RCC 7860 (cell line): ENCODE measurements at regions not wholly inside any gene's neighbourhood (a gene's known extent, or its start where the extent isn't known, plus 50 kb on each side); places are given as distances from the start of the nearest gene placed in this dataset.

ENCODE experiments used
- DNase-seq: peaks from one replicate; pipeline ENCODE4 v3.0.0-alpha.2; 2015; ENCODE audit warnings: low spot score
- FAIRE-seq: peaks from 2 replicates; lab custom pipeline; 2012; peaks lifted over from hg19 to GRCh38; lab: Jason Lieb, UNC

DNA sequence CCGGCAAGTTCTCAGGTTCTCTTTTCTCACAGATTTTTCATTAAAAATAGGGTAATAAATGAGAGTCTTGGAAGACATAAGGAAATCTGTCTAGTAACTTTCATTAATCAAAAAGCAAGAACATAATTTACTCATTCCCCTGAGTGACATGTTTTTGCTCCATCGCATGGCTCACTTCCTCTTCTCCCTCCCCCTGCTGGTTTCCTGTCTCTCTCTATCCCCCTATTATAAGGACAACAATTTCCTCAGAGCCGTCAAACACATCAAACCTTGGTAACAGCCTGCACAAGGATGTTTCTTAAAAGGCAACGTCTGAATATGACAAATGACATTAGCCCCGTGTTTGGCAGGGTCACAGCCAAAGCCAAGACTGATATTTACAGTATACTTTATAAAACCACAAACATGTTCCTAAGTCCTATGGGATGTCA lies 1149.6 kb downstream of the IGSF11 start:
- no peak for FAIRE-seq
- no peak for DNase-seq

DNA sequence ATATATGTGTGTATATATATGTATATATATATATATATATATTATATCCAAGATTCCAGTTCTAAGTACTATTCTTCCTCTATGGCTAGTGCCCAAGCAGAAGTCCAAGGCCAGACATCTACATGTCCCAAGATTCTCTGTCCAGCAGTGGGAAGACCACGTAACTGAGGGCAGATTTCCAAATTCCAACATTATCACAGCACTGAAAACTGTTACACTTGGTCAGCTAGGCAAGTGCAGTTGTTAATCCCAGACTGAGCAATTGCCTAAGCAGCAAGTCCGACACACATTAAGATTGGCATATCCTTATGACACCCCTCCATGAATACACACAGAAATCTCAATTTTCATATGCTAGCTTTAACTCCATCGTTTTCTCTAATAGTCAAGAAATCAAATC lies 1148.5 kb downstream of the IGSF11 start:
- DNase-seq: no peak
- no peak for FAIRE-seq

DNA sequence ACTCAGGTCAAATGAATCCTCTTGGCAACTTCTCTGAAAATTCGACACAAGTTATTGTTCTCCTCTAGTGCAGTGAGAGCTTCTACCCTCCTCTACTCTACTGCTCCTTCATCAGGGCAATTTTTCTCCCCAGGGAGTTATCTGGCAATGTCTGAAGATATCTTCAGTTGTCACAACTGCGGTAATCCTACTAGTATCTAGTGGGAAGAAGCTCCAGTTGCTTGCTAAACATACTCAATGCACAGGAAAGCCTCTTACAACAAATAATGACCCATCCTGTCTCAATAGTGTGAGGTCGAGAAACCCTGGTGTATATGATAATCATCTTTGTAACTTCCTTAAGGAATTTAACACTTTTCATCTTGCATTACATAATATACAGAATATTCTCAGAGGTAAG lies 1147.6 kb downstream of the IGSF11 start:
- DNase-seq: no peak
- no peak for FAIRE-seq

DNA sequence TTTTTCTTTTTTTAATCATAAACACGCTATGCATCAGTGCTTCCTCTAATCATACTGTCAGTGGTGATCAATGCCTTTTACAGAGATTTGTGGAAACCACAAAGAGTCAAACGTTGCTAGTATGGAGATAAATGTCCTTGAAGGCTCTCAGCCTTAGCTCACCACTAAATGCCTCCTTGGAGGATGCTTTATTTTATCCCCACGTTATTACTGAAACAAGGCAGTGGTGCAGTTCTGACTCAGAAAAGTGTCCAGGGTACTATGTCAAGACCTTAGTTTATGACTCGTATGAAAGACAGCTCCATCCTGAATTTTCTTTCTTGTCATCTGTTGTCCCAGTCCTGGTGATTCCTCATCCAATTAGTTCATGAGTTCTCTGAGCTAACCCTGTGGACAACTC lies 1146.7 kb downstream of the IGSF11 start:
- peak; percentile 39 for DNase-seq
- FAIRE-seq: no peak

DNA sequence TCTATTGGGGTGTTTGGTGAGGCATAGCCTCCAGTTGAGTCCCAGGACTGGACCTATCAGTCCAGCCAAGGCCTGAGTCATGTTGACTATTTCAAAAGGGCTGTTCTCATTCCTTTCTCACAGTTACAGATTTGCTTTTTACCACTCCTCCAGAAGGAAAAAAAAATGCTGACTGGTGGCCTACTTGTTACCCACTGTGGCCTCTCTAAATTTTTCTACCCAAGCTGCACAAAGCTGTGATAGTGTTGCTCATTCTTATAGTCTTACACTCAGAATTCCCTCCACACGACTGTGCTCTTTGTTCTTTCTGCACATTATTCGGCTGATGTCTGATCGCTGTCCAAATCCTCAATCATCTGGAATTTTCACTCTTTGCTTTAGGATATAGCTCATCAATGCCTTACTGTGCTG lies 1142.2 kb downstream of the IGSF11 start:
- peak; percentile 64 for DNase-seq
- peak; percentile 59 for FAIRE-seq

DNA sequence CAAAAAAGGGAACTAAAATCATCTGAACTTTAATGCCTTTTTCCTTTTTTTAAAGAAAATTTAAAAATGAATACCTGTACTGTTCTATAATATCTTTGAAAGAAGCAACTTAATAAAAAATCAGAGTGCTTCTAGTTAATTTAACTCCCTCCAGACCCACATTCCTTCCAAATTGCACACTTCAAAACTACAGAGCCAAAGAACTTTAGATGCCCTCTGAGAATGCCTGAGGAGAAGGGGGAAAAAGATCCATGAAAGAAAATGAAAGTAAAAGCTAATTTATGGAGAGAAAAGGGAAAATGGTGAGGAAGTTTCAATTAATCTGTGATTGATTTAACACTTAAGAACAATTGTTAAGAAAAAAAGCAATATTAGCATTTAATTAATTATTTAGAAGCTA lies 1141.6 kb downstream of the IGSF11 start:
- no peak for FAIRE-seq

DNA sequence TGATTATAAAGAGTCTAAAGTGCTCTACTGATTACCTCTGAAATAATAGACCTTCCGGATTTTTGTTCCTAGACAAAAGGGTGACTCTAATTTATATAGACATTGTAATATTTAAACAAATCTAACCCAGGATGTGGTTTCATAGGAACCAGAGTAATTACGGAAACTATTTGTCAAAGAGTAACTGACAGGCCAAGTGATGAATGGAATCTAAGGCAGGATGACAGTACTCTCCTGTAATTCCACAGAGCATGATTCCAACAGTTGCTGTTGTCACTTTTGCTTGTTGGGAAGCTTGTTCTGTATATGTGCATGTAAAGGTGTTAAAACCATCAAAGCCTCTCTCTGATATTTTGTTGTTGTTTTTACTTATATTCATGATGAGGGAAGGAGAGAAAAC lies 1141.0 kb downstream of the IGSF11 start:
- FAIRE-seq (peak; percentile 76), DNase-seq (peak; percentile 61)

More for the DNA sequence above, 1141.6 kb downstream of the IGSF11 start:
- no peak for DNase-seq

DNA sequence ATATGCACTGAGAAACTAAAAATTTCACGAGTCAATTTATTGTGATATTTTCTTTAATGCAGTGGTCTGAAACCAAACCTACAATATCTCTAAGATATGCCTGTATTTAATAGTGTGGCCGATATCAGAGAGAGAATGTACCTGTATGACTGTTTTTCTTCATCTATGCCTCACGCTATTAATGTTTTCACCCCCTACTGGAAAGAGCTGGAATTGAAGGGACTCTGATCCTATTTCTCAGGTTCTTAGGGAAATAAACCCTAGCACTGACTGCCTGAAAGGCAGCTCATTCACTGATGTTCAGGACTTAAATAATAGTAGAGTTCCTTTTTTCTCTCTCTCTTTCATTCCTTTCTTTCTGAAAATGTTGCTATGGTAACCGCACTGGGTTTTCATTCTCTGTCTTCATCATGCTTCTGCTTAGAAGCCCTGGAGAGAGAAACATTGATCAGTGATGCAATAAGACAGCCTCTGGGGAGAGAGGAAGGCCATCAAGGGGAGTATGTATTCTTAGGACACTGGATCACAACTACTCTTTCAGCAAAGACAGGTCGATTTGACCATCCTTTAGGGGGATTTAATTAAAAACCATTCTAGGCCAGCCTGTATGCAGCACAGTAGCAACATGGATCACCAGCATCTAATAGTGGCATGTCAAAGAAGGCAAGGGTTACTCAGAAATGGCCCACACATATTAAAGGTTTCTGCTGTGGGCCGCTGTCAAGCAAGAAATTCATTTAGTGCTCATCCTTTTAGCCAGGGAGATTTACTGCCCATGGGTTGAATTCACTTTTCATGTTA lies 1135.7 kb downstream of the IGSF11 start:
- no peak for FAIRE-seq
- peak; percentile 18 for DNase-seq

DNA sequence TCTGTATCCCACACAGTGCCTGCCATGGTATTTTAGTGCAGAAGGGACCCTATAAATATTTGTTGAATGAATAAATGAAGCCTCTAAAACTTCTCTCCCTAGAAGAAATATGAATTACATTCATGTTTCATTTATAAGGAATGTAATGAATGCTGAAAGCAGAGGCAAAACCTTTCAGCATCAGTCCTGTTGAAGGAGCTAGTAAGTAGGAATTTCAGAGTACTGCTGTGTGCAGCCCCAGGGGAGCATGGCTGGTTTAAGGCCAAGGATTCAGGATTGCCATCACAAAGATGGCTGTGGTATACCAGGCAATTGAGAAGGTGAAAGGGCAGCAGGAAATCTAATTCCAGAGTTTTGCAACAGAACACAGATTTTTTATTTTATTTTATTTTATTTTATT lies 1131.4 kb downstream of the IGSF11 start:
- DNase-seq: no peak
- FAIRE-seq: no peak

DNA sequence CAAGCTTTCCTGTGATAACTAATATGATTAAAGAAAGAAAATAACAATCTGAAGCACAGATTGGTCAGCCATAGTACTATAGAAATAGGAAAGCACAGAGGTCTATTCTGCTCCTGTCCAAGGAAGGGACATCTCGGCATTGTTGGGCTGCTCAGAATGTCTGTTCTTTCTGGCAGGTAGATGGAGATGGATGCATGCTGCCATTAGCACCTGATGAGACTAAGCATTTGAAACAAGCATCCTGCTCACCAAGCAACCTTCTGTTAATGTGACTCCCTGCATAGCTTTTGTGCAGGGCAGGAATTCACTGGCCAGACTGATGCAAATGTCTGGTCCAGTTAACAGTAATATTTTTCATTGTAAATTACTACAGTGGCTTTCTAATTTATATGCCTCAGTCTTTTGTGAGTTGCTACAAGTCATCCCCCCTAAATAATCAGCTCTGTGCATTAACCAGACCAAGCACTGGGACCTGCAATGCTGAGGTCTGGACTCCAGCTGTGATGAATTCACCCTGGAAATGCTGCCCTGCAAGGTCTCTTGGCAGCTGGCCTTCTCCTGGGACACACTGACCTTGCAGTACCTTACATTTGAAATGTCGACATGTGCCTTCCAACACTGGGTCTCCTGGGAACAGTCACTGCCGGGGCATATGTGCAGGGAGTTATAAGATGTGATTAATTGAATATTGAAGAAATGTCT lies 1123.7 kb downstream of the IGSF11 start:
- no peak for FAIRE-seq
- DNase-seq: no peak

DNA sequence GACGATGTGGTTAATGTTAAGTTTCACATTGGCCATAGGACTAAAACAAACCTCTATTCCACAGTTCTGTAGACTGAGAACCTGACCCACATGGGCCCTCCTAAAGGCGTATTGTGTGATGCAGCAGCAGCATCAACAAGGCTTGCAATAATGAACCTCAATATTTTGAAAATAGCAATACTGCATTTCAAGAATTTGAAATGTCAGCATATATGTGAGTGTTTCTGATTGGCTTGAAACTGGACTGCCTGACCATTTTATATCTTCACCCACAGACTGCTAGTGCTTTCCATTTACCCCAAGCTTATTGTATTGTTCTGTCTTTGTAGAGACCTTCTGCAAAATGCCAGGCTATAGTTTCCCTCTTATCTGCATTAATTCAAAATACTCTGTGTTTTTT lies 1122.3 kb downstream of the IGSF11 start:
- FAIRE-seq (no peak), DNase-seq (no peak)

DNA sequence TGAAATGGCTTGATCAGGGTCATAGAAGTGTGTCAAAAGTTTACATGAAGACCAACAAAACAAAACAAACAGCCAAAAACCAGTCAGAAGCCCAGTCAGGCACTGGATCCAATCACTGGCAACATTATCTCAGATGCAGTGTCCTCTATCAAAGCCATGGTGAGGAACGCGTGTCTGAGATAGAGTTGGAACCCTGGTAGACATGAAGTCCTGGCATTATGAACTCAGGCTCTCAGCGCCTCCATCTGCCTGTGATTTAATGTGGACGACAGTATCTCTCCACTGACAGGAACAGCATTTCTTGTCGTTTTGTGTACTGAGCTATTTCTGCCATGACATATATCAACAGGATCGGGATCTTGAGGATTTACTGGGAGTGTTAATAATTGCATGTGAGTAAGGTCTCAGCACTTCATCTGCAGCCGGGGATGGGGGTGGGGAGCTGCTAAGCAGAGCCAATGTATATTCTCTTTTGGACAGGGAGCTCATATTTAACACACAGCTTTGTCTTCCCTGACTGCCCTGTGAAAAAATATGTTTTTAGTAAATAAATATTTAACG lies 1120.0 kb downstream of the IGSF11 start:
- no peak for DNase-seq
- no peak for FAIRE-seq

DNA sequence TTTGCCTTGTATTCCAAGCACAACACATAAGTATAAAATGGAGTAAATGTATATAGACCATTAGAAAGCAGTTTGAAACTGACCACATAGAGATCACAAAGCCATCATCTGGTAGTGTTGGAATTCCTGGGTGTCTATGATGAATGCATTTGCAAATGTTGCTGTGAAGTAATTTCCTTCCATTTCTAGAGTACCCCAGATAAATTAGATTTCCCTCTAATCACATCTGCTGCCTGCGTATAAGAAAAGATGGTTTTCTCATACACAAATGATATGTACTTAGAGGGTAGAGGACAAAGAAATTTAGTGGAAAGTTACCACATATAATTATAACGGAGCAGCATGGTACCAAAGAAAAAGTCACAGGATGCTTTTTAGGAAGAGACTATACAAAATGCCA lies 1117.8 kb downstream of the IGSF11 start:
- DNase-seq: no peak

DNA sequence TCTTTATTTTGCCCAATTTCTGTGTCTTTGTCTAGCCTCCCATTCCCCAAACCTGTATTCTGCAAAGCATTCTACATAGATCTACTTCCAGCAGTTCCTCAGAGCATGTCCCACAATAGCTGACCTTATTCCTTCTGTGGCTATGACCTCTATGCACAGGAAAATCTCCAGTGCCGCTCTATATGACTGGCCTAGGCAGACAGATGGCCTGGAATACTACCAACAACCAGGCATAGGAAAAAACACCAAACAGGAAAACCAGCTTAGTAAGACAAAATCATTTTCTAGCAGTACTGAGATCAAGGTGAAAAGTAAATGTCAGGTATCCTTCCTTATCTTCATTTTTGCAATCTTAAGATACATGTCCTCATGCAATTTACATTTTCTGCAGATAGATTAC lies 1115.0 kb downstream of the IGSF11 start:
- DNase-seq: no peak
- no peak for FAIRE-seq

More for the DNA sequence above, 1117.8 kb downstream of the IGSF11 start:
- FAIRE-seq: no peak

DNA sequence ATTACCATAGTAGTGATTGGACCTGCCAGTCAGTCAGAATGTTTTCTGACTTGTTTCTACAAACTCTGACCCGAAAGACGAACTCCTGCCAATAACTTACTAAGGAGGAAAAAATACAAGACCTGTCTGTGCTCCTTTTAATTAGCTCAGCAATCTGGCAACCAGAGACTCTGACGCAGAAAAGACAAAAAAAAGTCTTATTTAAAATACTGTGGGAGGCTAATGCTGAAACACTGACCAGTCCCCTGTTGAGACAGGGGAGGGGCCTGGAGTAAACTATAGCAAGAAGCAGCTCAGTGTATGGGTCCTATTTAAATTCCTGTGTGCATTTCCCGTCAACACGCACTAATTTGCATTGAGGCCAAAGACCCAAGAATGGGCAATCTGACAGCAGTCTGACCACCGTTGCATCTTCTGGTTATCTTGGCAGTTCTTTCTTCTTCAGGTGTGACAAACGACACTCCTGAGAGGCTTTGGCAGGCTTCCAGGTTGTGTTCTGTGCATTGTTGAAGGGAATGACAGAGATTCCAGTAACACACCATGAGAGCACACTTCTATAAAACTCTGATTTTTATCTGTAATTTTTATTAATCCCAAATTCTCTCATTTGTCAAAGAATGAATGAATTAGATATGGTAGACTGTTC lies 1114.3 kb downstream of the IGSF11 start:
- DNase-seq (no peak), FAIRE-seq (no peak)

DNA sequence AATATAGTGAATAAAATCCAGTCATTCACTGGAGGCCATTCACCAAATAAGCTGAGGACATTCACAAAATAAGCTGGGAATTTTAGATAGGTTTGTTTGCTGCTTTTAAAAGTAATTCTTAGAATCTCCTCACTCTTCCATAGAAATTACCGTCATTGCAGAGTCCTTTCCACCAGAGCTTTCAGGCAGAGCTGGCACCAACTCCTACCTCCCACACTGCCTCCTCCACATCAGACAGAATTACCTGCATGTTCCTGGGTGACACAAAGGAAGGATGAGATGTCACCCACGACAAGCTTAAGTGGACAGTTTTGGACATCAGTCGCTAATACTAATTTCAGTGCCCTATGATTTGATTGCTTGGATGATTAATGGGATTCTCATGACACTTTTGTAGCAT lies 1113.2 kb downstream of the IGSF11 start:
- FAIRE-seq (no peak), DNase-seq (no peak)

DNA sequence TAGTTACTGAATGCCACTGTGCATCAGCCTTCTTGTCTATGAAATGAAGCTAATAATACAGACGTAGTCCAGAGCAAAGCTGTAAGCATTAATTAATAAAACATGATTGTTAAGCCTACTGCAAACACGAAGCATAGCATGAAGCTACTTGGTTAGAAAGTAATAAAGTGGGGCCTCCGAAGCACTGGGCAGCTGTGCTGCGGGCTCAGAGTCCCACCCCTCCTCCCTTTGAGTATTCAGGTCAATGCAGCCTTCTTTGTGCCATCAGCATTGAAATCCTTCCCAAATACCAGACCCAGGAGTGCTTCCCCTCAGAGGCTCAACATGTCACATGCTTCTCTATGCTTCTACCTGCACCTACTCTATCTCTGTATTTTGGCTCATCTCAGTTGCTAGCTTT lies 1112.6 kb downstream of the IGSF11 start:
- FAIRE-seq: no peak
- DNase-seq: no peak

DNA sequence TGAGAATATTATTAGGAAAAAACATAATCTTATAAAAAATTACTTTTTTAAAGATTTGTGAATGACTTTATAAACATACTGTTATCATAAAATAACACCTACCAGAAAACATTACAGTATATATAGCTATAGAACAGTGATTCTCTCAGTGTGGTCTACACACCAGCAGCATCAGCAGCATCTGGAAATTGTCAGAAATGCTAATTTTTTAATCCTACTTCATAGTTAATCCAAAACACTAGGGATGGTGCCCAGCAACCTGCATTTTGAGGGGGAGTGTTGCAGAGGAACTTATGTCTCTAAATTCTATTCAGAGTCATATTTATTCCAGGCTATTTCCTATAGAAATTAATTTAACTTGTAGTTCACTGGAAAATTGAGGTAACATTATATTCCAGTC lies 1107.8 kb downstream of the IGSF11 start:
- FAIRE-seq (no peak), DNase-seq (no peak)

DNA sequence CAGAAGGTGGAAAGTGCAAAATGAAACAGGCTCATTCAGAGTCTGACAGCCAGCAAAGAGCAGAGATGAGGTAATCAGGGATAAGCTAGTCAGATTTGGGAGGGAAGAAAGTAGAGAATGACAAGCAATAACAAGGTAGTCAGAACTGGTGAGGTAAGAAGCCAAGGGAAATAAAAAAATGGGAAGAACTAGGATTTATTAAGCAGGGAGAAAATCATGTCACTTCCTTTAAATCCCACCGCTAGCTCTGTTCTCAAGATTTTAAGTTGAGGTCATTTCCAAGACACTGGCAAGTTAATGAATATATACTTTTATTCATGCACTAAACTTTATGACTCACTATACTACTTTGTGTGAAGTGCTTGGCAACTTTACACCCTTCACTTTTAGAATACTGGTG lies 1106.8 kb downstream of the IGSF11 start:
- DNase-seq: peak; percentile 20
- peak; percentile 63 for FAIRE-seq

DNA sequence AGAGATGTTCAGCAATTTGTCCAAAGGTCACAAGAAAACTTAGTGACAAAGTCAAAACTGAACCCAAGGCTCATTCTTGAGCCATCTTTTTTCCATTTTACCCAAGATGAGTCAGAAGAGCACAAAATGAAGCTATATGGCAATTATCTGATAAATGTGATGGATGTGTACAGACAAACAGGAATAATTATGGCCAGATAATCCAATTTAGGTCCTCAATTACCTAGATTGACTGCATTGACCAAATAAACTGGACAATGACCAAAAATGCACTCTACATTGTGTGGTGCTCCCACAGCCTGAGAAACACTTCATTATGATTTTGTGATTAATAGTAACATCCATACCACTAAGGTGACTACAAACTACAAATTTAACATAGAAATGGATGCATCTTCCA lies 1105.8 kb downstream of the IGSF11 start:
- FAIRE-seq (no peak), DNase-seq (no peak)

DNA sequence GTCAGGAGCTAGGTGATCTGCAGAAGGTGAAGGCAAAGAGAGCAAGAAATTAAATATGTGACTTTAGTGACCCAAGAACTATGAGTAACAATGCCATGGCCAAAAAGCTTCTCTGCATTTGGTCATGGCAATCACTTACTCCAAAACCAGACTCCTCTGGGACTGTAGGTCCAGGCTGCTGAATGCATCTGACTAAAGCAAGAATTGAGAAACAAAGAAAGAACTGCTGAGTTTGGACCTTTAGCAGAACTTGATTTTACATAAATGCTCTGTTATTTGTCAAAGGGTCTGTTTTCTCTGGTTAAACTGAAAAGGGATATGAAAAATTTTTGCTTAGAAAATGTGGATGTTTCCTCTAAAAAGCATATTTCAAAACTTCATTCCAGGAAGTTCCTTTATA lies 1102.2 kb downstream of the IGSF11 start:
- DNase-seq: no peak
- FAIRE-seq: no peak

DNA sequence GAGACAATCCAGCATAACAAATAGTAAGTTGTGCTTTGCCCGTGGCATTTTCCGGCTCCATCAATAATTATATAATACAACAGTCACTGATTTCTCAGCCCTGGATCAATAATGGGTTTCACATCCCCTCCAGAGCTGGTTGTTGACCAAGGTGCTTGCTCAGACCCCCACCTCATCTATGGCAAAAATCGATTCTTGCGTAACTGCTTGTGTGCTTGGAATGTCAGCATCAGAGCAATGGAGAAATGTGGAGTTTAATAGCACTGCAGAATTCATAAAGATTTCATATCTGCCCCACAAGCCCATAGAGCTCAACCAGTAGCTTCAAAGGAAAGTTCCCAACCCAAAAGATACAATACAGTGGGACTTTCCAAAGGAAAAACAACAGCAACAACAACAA lies 1098.5 kb downstream of the IGSF11 start:
- no peak for FAIRE-seq
- no peak for DNase-seq
